Neural cell (in vitro differentiated cells): ENCODE measurements at regions not wholly inside any gene's neighbourhood (a gene's known extent, or its start where the extent isn't known, plus 50 kb on each side); places are given as distances from the start of the nearest gene placed in this dataset.

ENCODE experiments used
- H2AFZ ChIP-seq: fragments of 200-600, 300-800 bp; sonication (generic), shearing (Covaris generic); 2 replicates; pipeline ENCODE4 v1.6.0; 2014; ENCODE audit warnings: low read depth, mild to moderate bottlenecking, antibody characterized with exemption, low read length, moderate library complexity
- H3F3A ChIP-seq: fragments of 200-600 bp; shearing (Covaris generic); 2 replicates; pipeline ENCODE4 v1.6.1; 2016; ENCODE audit warnings: mild to moderate bottlenecking, moderate library complexity, mixed read lengths, antibody characterized with exemption, low read length; ENCODE audit not compliant: insufficient read depth, poor library complexity, severe bottlenecking
- H3K27ac ChIP-seq: fragments of 200-600, 300-800 bp; sonication (generic), shearing (Covaris generic); 2 replicates; pipeline ENCODE4 v1.5.1; 2014; ENCODE audit warnings: mild to moderate bottlenecking, low read length, moderate library complexity
- H3K27me3 ChIP-seq: fragments of 300-800, 200-600 bp; sonication (generic), shearing (Covaris generic); 2 replicates; pipeline ENCODE4 v1.6.0; 2014; ENCODE audit warnings: mild to moderate bottlenecking, low read depth, low read length, moderate library complexity; ENCODE audit not compliant: insufficient read depth
- H3K36me3 ChIP-seq: fragments of 300-800, 200-600 bp; sonication (generic), shearing (Covaris generic); 2 replicates; pipeline ENCODE4 v1.5.1; 2014; ENCODE audit warnings: mild to moderate bottlenecking, antibody characterized with exemption, low read length, moderate library complexity; ENCODE audit not compliant: insufficient read depth
- H3K4me2 ChIP-seq: fragments of 300-800, 200-600 bp; sonication (generic), shearing (Covaris generic); 2 replicates; pipeline ENCODE4 v1.6.0; 2014; ENCODE audit warnings: mild to moderate bottlenecking, low read length
- H3K4me3 ChIP-seq: fragments of 300-800, 200-600 bp; sonication (generic), shearing (Covaris generic); 2 replicates; pipeline ENCODE4 v1.5.1; 2014; ENCODE audit warnings: mild to moderate bottlenecking, low read length, moderate library complexity
- H3K79me2 ChIP-seq: fragments of 200-600 bp; shearing (Covaris generic); replicated peaks from 2 replicates; pipeline ENCODE4 v1.6.0; 2014; ENCODE audit warnings: mild to moderate bottlenecking, low read length, moderate library complexity; ENCODE audit not compliant: insufficient read depth
- H3K9ac ChIP-seq: fragments of 300-800, 200-600 bp; sonication (generic), shearing (Covaris generic); 2 replicates; pipeline ENCODE4 v1.6.1; 2016; ENCODE audit warnings: mild to moderate bottlenecking, low read length, mixed read lengths
- H3K9me2 ChIP-seq: fragments of 200-600 bp; shearing (Covaris generic); 2 replicates; pipeline ENCODE4 v1.6.1; 2016; ENCODE audit warnings: mild to moderate bottlenecking, low read length, mixed read lengths; ENCODE audit not compliant: insufficient read depth
- H3K9me3 ChIP-seq: fragments of 200-600, 300-800 bp; sonication (generic), shearing (Covaris generic); 2 replicates; pipeline ENCODE4 v1.6.1; 2016; ENCODE audit warnings: mild to moderate bottlenecking, mixed run types, low read length, moderate library complexity, mixed read lengths
- H4K20me1 ChIP-seq: fragments of 200-600 bp; shearing (Covaris generic); 2 replicates; pipeline ENCODE4 v1.6.1; 2016; ENCODE audit warnings: mild to moderate bottlenecking, mixed run types; ENCODE audit not compliant: insufficient read depth
- EP300 ChIP-seq: fragments of 450-650 bp; conservative IDR thresholded peaks from 2 replicates; pipeline ENCODE4 v1.6.1; 2014; ENCODE audit warnings: antibody characterized with exemption, mild to moderate bottlenecking, moderate library complexity; ENCODE audit not compliant: poor library complexity, severe bottlenecking
- EZH2 ChIP-seq: fragments of 200-600, 300-800 bp; shearing (Covaris generic), sonication (generic); IDR thresholded peaks from 2 replicates; pipeline ENCODE4 v1.6.1; 2014; ENCODE audit warnings: antibody characterized with exemption, low read length, borderline replicate concordance, mild to moderate bottlenecking; ENCODE audit not compliant: insufficient read depth, poor library complexity, severe bottlenecking
- MXI1 ChIP-seq: fragments of 450-650 bp; conservative IDR thresholded peaks from 2 replicates; pipeline ENCODE4 v1.6.1; 2014; ENCODE audit warnings: antibody characterized with exemption, mild to moderate bottlenecking; ENCODE audit not compliant: poor library complexity, severe bottlenecking
- POLR2AphosphoS5 ChIP-seq: IDR thresholded peaks from 2 replicates; pipeline ENCODE4 v1.6.1; 2012
- RAD21 ChIP-seq: fragments of 450-650 bp; conservative IDR thresholded peaks from 2 replicates; pipeline ENCODE4 v1.6.1; 2014; ENCODE audit warnings: antibody characterized with exemption, mild to moderate bottlenecking, moderate library complexity
- SMC3 ChIP-seq: fragments of 450-650 bp; conservative IDR thresholded peaks from 2 replicates; pipeline ENCODE4 v1.6.1; 2014; ENCODE audit warnings: antibody characterized with exemption, mild to moderate bottlenecking, moderate library complexity; ENCODE audit not compliant: poor library complexity
- TAF1 ChIP-seq: IDR thresholded peaks from 2 replicates; pipeline ENCODE4 v1.6.1; 2012; ENCODE audit warnings: low read depth
- TF ChIP-seq, protein P1 (sequence below): fragments of 450-650 bp; IDR thresholded peaks from 2 replicates; pipeline ENCODE4 v1.5.1; 2014; ENCODE audit warnings: antibody characterized with exemption, mild to moderate bottlenecking, moderate library complexity; ENCODE audit not compliant: poor library complexity, severe bottlenecking
- TF ChIP-seq, protein P2 (sequence below): IDR thresholded peaks from 2 replicates; pipeline ENCODE4 v1.6.1; 2012; ENCODE audit warnings: borderline replicate concordance

DNA sequence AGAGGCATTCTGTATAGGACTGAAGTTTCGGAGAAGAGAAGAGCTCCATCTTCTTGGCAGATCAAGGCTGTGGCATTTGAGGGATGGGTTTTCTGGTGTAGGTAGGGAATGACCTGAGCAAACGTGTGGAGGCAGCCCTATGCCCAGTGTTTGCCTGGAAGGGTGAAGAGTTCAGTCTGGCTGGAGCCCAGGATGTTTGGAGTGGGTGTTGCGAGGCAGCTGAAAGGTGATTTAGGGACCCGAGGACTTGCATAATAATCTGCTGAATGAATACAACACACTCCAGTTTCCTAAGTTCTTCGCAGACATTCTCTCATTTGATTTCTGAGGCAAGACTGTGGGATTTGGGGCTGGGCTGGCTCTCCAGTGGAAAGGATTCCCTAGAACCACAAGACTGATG is 186.2 kb downstream of the CYLD start:
- no peak overlapping the region for H2AFZ ChIP-seq

DNA sequence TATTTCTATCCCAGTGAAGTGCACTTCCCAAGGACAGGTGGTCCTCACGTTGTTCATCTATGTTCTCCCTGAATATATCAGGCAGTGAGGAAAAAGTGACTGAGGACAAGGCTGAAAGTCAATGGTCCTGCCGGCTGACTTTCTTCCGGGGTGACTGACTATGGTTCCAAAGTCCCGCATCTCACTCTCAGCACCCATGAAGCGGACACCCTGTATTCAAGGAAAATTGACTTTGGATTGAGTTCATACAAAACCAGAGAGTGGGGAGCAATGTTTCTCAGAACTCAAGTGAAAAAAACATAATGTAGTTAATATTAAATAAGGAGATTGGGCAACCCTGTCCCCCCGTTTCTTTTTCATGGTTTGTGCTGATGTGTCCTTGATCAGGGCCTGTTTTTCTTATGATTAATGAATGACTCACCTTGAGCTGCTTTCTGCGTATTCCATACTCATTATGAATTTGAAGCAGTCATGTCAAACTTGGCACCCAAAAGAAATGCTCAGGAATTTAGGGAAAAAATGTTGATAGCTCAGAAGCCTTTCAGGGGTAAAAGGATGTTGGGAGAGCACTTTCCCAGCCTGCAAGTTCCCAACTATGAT is 184.0 kb downstream of the CYLD start:
- Histone ChIP-seq H3K79me2 (no peaks in the 10 kb centered on the region), H3K9me3 (no peaks in the 10 kb centered on the region), H3F3A (no peaks in the 10 kb centered on the region), H3K36me3 (no peaks in the 10 kb centered on the region), H3K4me3 (no peak overlapping the region), H4K20me1 (no peaks in the 10 kb centered on the region), H3K9me2 (no peaks in the 10 kb centered on the region), H3K4me2 (no peak overlapping the region), H3K27ac (no peak overlapping the region), H2AFZ (no peak overlapping the region), H3K9ac (no peak overlapping the region), H3K27me3 (no peaks in the 10 kb centered on the region)
- TF ChIP-seq EP300 (no peak), EZH2 (no peak), SMC3 (no peak), MXI1 (no peak), TAF1 (no peak), POLR2AphosphoS5 (no peak), RAD21 (no peak)
- TF ChIP-seq, protein P1, sequence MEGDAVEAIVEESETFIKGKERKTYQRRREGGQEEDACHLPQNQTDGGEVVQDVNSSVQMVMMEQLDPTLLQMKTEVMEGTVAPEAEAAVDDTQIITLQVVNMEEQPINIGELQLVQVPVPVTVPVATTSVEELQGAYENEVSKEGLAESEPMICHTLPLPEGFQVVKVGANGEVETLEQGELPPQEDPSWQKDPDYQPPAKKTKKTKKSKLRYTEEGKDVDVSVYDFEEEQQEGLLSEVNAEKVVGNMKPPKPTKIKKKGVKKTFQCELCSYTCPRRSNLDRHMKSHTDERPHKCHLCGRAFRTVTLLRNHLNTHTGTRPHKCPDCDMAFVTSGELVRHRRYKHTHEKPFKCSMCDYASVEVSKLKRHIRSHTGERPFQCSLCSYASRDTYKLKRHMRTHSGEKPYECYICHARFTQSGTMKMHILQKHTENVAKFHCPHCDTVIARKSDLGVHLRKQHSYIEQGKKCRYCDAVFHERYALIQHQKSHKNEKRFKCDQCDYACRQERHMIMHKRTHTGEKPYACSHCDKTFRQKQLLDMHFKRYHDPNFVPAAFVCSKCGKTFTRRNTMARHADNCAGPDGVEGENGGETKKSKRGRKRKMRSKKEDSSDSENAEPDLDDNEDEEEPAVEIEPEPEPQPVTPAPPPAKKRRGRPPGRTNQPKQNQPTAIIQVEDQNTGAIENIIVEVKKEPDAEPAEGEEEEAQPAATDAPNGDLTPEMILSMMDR = no peak
- TF ChIP-seq, protein P2, sequence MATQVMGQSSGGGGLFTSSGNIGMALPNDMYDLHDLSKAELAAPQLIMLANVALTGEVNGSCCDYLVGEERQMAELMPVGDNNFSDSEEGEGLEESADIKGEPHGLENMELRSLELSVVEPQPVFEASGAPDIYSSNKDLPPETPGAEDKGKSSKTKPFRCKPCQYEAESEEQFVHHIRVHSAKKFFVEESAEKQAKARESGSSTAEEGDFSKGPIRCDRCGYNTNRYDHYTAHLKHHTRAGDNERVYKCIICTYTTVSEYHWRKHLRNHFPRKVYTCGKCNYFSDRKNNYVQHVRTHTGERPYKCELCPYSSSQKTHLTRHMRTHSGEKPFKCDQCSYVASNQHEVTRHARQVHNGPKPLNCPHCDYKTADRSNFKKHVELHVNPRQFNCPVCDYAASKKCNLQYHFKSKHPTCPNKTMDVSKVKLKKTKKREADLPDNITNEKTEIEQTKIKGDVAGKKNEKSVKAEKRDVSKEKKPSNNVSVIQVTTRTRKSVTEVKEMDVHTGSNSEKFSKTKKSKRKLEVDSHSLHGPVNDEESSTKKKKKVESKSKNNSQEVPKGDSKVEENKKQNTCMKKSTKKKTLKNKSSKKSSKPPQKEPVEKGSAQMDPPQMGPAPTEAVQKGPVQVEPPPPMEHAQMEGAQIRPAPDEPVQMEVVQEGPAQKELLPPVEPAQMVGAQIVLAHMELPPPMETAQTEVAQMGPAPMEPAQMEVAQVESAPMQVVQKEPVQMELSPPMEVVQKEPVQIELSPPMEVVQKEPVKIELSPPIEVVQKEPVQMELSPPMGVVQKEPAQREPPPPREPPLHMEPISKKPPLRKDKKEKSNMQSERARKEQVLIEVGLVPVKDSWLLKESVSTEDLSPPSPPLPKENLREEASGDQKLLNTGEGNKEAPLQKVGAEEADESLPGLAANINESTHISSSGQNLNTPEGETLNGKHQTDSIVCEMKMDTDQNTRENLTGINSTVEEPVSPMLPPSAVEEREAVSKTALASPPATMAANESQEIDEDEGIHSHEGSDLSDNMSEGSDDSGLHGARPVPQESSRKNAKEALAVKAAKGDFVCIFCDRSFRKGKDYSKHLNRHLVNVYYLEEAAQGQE = no peak

More for the DNA sequence above, 186.2 kb downstream of the CYLD start:
- Histone ChIP-seq H3F3A (no peaks in the 10 kb centered on the region), H3K27ac (no peak overlapping the region), H3K79me2 (no peaks in the 10 kb centered on the region), H4K20me1 (no peaks in the 10 kb centered on the region), H3K9me2 (no peaks in the 10 kb centered on the region), H3K9ac (no peak overlapping the region), H3K9me3 (no peaks in the 10 kb centered on the region), H3K27me3 (no peaks in the 10 kb centered on the region), H3K36me3 (no peaks in the 10 kb centered on the region), H3K4me2 (no peak overlapping the region), H3K4me3 (no peak overlapping the region)
- TF ChIP-seq TAF1 (no peak), MXI1 (no peak), EZH2 (no peak), RAD21 (no peak), POLR2AphosphoS5 (no peak), EP300 (no peak), SMC3 (no peak)
- TF ChIP-seq, protein P2 = no peak
- TF ChIP-seq, protein P1 = no peak
